Esophagus muscularis mucosa (tissue), 4 donors: ENCODE measurements at regions not wholly inside any gene's neighbourhood (a gene's known extent, or its start where the extent isn't known, plus 50 kb on each side); places are given as distances from the start of the nearest gene placed in this dataset.

Experiments used
- CTCF ChIP-seq, 3 experiments: fragments of 200-600 bp in 2 of 3; fragments of 450-650 bp in 1 of 3; sonication (generic) in 2 of 3; IDR thresholded peaks; one replicate each; pipeline ENCODE4 v1.5.1; 2017 to 2019; ENCODE audit warnings: antibody characterized with exemption in 3 of 3, mild to moderate bottlenecking in 2 of 3, moderate library complexity in 1 of 3
- EP300 ChIP-seq: sonication (generic); formaldehyde crosslinking; IDR thresholded peaks from one replicate; pipeline ENCODE4 v1.6.1; 2017; ENCODE audit warnings: antibody characterized with exemption
- POLR2A ChIP-seq: fragments of 450-650 bp; IDR thresholded peaks from one replicate; pipeline ENCODE4 v1.6.1; 2017; ENCODE audit warnings: antibody characterized with exemption, moderate library complexity, mild to moderate bottlenecking, low read depth
- POLR2AphosphoS5 ChIP-seq, 2 donors: sonication (generic); formaldehyde crosslinking; IDR thresholded peaks; one replicate each; pipeline ENCODE4 v1.6.1; 2017; ENCODE audit warnings: antibody characterized with exemption in 2 of 2

- TF ChIP-seq CTCF (IDR thresholded peaks at IDR 0.05) (no peak), POLR2A (no peak), EP300 (no peak), POLR2AphosphoS5 (IDR thresholded peaks at IDR 0.05) (no peak)
Observed at GRCh38 chr13:72342364-72342763, 385.1 kb downstream of the MZT1 start.
